K562 (cell line): ENCODE measurements at regions not wholly inside any gene's neighbourhood (a gene's known extent, or its start where the extent isn't known, plus 50 kb on each side); places are given as distances from the start of the nearest gene placed in this dataset.
A peak's percentile ranks its signal among the peaks of the same experiment; 100 is the strongest.

ENCODE experiments used
- ARNT ChIP-seq, 2 experiments: fragments of 450-650 bp; IDR thresholded peaks; 2 replicates each; pipeline ENCODE4 v1.6.1; 2016; ENCODE audit warnings: mild to moderate bottlenecking in 1 of 2
- ILK ChIP-seq: fragments of 450-650 bp; IDR thresholded peaks from 2 replicates; pipeline ENCODE4 v1.6.1; 2016; ENCODE audit warnings: missing genetic modification characterization, low read depth, mild to moderate bottlenecking, missing compliant biosample characterization, moderate library complexity, borderline replicate concordance
- MAFF ChIP-seq: IDR thresholded peaks from 2 replicates; pipeline ENCODE4 v1.6.1; 2012; ENCODE audit warnings: low read length, improper control_type of control experiment
- MAFG ChIP-seq: fragments of 450-650 bp; conservative IDR thresholded peaks from 2 replicates; pipeline ENCODE4 v1.6.1; 2016; ENCODE audit warnings: missing genetic modification characterization, missing compliant biosample characterization
- MCM5 ChIP-seq: fragments of 450-650 bp; IDR thresholded peaks from 2 replicates; pipeline ENCODE4 v1.6.1; 2016; ENCODE audit warnings: low read depth
- REST ChIP-seq, 2 experiments: fragments of 450-650 bp; formaldehyde crosslinking in 1 of 2; IDR thresholded peaks; 2 replicates each; pipeline versions ENCODE4 v1.4.0 to v1.6.1; 2014 to 2020; ENCODE audit warnings: mild to moderate bottlenecking in 2 of 2, borderline replicate concordance in 1 of 2, low read depth in 1 of 2
- STAG1 ChIP-seq: sonication (generic); formaldehyde crosslinking; IDR thresholded peaks from 2 replicates; pipeline ENCODE4 v1.5.0; 2020; ENCODE audit warnings: missing genetic modification reagents, borderline replicate concordance
- TSHZ1 ChIP-seq: fragments of 250-450 bp; sonication (Bioruptor Pico); IDR thresholded peaks from 2 replicates; pipeline ENCODE4 v1.4.0; 2020; ENCODE audit warnings: mild to moderate bottlenecking, moderate library complexity
- ZNF146 ChIP-seq: IDR thresholded peaks from one replicate; pipeline ENCODE4 v1.6.1; 2018; ENCODE audit warnings: missing compliant biosample characterization; ENCODE audit not compliant: unreplicated experiment
- ZNF274 ChIP-seq: IDR thresholded peaks from 2 replicates; pipeline ENCODE4 v1.6.1; 2011; ENCODE audit warnings: low read depth, mild to moderate bottlenecking, low read length, moderate library complexity, borderline replicate concordance
- ZNF583 ChIP-seq: fragments of 250-450 bp; sonication (Bioruptor Pico); IDR thresholded peaks from 2 replicates; pipeline ENCODE4 v1.4.0; 2020
- ZNF639 ChIP-seq, 2 experiments: fragments of 200-800 bp in 1 of 2; sonication (Bioruptor generic) in 1 of 2; sonication (generic) in 1 of 2; formaldehyde crosslinking in 1 of 2; IDR thresholded peaks in 1 of 2; conservative IDR thresholded peaks in 1 of 2; 2 replicates each; pipeline versions ENCODE4 v1.5.0 to v1.6.1; 2016 to 2020; ENCODE audit warnings: missing compliant biosample characterization in 1 of 2, missing genetic modification characterization in 1 of 2, missing genetic modification reagents in 1 of 2
- ZNF668 ChIP-seq: fragments of 250-450 bp; sonication (Bioruptor Pico); IDR thresholded peaks from 2 replicates; pipeline ENCODE4 v1.8.0; 2022; ENCODE audit warnings: mild to moderate bottlenecking, inconsistent platforms

- TF ChIP-seq REST (IDR thresholded peaks at IDR 0.05; ENCODE audit: borderline replicate concordance) (no peak), REST (CRISPR knock-in tag; IDR thresholded peaks at IDR 0.05; ENCODE audit: low read depth) (peak; percentile 89), ZNF639 (CRISPR knock-in tag; conservative IDR thresholded peaks at IDR 0.05 in 1 of 2, IDR thresholded peaks at IDR 0.05 in 1 of 2) (peak in 1 of 2 experiments; percentile 98; a peak in 2 of 4 replicates), MAFG (tag) (peak; percentile 43), ZNF274 (no peak), ZNF146 (CRISPR knock-in tag) (no peak), ARNT (IDR thresholded peaks at IDR 0.05) (no peak), ILK (tag) (peak; percentile 94), ZNF583 (CRISPR knock-in tag) (peak; percentile 99), MCM5 (no peak), ZNF668 (peak; percentile 99), STAG1 (CRISPR knock-in tag) (no peak), TSHZ1 (peak; percentile 96), MAFF (no peak)
Observed at GRCh38 chr6:15904651-15905376, 224.1 kb upstream of the MYLIP start (continued).
